ENCODE measurements at regions not wholly inside any gene's neighbourhood (a gene's known extent, or its start where the extent isn't known, plus 50 kb on each side); places are given as distances from the start of the nearest gene placed in this dataset.

DNA sequence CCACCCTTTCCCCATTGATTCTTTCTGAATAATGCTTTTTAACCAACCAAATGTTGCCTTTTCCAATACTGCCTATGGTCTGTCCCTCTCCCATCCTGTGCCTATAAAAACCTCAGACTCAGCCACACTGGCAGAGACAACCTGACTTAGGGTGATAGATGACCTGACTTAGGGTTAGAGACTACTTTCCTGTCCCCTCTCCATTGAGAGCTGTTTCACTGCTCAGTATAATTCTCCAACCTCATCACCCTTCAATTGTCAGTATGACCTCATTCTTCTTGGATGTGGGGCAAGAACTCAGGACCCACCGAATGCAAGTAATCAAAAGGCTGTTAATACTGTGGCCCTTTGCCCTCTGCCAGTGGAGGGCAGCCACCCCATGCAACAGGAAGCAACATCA is 182.3 kb upstream of the STK17B start:
- no peak for DNase-seq (ENCODE audit: extremely low read depth, low read depth)
- no peak overlapping the region for H3K4me3 ChIP-seq (replicated peaks; ENCODE audit: low read depth, low read length)
- TF ChIP-seq, protein P1, sequence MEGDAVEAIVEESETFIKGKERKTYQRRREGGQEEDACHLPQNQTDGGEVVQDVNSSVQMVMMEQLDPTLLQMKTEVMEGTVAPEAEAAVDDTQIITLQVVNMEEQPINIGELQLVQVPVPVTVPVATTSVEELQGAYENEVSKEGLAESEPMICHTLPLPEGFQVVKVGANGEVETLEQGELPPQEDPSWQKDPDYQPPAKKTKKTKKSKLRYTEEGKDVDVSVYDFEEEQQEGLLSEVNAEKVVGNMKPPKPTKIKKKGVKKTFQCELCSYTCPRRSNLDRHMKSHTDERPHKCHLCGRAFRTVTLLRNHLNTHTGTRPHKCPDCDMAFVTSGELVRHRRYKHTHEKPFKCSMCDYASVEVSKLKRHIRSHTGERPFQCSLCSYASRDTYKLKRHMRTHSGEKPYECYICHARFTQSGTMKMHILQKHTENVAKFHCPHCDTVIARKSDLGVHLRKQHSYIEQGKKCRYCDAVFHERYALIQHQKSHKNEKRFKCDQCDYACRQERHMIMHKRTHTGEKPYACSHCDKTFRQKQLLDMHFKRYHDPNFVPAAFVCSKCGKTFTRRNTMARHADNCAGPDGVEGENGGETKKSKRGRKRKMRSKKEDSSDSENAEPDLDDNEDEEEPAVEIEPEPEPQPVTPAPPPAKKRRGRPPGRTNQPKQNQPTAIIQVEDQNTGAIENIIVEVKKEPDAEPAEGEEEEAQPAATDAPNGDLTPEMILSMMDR (IDR thresholded peaks at IDR 0.05; ENCODE audit: low read depth, low read length, missing control alignments) = no peak

DNA sequence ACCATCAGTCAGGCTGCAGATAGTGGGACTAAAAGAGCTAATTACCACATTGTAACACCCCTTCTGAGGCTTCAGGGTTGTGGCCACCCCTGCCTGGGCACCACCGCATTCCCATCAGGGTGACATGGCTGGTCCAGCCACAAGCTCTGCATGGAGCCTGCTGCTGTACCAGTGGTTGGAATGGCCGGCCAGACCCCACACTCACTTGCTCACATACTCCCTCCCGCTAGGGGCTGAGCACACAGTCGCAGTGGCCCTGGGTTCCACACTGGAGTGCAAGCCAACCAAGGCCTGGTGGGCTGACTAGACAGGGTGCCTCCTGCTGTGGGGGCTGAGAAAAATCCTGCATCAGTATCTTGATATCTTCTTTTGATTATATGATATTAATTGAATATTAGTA is 182.8 kb upstream of the STK17B start:
- DNase-seq (ENCODE audit: extremely low read depth, low read depth) = no peak
- H3K4me3 ChIP-seq (replicated peaks; ENCODE audit: low read depth, low read length) = no peak overlapping the region
- TF ChIP-seq, protein P1 (IDR thresholded peaks at IDR 0.05; ENCODE audit: low read depth, low read length, missing control alignments) = no peak

DNA sequence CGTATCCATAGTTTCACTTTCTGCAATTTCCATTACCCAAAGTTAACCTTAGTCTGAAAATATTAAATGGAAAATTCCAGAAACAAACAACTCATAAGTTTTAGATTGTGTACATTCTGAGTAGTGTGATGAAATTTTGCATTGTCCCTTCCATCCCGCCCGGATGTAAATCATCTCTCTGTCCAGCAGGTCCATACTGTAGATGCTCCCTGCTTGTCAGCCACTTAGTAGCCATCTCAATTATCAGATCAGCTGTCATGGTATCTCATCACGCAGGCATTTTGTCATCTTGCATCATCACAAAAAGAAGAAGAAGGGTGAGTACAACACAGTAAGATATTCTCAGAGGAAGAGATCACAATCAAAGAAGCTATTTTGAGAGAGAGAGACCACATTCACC is 185.0 kb upstream of the STK17B start:
- no peak for DNase-seq (ENCODE audit: extremely low read depth, low read depth)
- TF ChIP-seq, protein P1 (IDR thresholded peaks at IDR 0.05; ENCODE audit: low read depth, low read length, missing control alignments) = no peak
- no peak overlapping the region for H3K4me3 ChIP-seq (replicated peaks; ENCODE audit: low read depth, low read length)

DNA sequence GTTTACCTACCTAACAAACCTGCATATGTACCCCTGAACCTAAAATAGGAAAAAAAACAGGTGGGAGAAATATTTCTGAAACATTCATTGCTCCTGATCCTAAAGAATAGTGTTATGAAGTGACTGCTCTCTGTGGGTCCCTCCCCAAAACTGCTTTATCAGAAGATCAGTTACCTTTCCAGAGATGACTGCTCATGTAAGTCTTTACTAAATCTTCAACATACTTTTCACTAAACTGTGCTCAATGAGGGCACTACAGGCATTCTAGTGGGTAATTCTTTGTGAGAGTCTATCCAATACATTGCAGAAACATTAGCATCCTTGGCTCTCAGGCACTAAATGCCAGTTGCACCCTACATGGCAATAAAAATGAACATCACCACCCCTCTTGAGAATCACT is 189.3 kb upstream of the STK17B start:
- no peak for DNase-seq (ENCODE audit: extremely low read depth, low read depth)
- H3K4me3 ChIP-seq (replicated peaks; ENCODE audit: low read depth, low read length) = no peak overlapping the region

DNA sequence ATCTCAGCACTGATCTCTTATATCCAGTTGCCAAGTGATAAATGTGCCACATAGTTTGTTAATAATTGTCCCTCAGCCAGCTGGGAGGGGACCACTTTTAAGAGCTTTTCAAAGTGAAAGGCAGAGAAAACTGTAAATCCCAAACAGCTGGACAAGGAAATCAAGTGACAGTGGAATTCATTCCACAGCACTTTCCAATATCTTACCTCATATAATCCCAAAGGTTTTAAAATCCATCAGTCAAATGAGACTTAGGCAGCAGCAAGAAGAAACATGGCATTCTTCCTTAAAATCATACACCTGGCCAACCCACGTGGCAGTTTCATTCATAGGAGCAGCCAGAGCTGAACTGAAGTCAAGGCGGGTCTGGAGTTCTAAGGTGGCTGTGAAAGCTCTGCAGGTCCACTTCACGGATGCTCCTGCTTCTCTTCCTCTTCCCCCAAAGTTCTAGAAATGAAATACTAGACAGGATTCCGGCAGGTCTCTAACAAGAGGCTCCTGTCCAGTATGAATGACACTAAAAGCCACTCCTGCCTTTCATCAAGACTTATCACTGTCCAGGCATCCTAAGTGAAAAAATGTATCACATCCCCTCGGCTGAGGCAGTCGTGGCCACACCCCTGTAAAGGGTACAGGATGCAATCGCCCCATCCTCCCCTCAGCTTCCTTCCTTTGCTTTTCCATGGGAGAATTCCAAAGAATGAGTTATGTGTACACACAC is 190.4 kb upstream of the STK17B start:
- DNase-seq (ENCODE audit: extremely low read depth, low read depth) = no peak
- H3K4me3 ChIP-seq (replicated peaks; ENCODE audit: low read depth, low read length) = no peak overlapping the region
- TF ChIP-seq, protein P1 (IDR thresholded peaks at IDR 0.05; ENCODE audit: low read depth, low read length, missing control alignments) = no peak

More for the DNA sequence above, 189.3 kb upstream of the STK17B start:
- TF ChIP-seq, protein P1 (IDR thresholded peaks at IDR 0.05; ENCODE audit: low read depth, low read length, missing control alignments) = no peak

DNA sequence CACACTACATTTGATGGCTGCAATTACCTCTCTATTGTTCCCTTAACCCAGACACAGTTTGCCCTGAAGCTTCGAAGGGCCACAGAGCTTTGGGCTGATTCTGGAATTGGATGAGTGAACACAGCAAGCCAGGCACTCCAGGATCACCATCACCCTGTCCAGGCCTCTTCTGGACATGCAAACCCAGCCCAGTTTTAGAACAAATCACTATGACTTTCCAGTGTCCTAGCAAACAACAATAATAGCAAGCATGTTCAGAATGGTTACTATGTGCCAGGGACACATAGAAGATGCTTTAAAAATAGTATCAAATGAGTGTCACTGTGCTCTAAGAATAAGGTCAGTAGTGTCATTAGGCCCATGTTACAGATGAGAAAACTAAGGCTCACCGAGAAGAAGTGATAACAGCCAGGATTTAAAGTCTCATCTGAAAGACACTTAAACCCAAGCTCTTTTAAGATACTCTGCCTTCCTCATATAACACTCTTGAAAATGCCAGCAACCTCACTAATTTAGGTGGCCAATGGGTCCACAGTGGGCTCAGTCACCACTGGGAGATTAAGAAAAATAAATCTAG is 191.7 kb upstream of the STK17B start:
- TF ChIP-seq, protein P1 (IDR thresholded peaks at IDR 0.05; ENCODE audit: low read depth, low read length, missing control alignments) = no peak
- no peak overlapping the region for H3K4me3 ChIP-seq (replicated peaks; ENCODE audit: low read depth, low read length)

More for the DNA sequence above, 191.7 kb upstream of the STK17B start:
- no peak for DNase-seq (ENCODE audit: extremely low read depth, low read depth)

Data from HFF-Myc (cell line).